Large intestine (tissue), 3 donors: ENCODE measurements at regions not wholly inside any gene's neighbourhood (a gene's known extent, or its start where the extent isn't known, plus 50 kb on each side); places are given as distances from the start of the nearest gene placed in this dataset.

Experiments used
- DNase-seq, 2 donors: peaks; one replicate each; pipeline versions ENCODE4 v3.0.0 to v3.0.0-alpha.2; 2013
- H3K27ac ChIP-seq: one replicate; pipeline ENCODE4 v1.5.1; 2013; ENCODE audit warnings: low read length
- H3K27me3 ChIP-seq: 2 replicates; pipeline ENCODE4 v1.6.1; 2013; ENCODE audit warnings: low read length; ENCODE audit not compliant: control insufficient read depth, insufficient read depth
- H3K36me3 ChIP-seq: 2 replicates; pipeline ENCODE4 v1.6.1; 2013; ENCODE audit warnings: low read length; ENCODE audit not compliant: control insufficient read depth, insufficient read depth
- H3K4me1 ChIP-seq: one replicate; pipeline ENCODE4 v1.6.1; 2013; ENCODE audit warnings: low read length; ENCODE audit not compliant: control insufficient read depth, insufficient read depth
- H3K4me3 ChIP-seq: one replicate; pipeline ENCODE4 v1.5.1; 2013; ENCODE audit warnings: low read length
- H3K9me3 ChIP-seq: one replicate; pipeline ENCODE4 v1.6.1; 2013; ENCODE audit warnings: mild to moderate bottlenecking, low read depth, low read length, moderate library complexity; ENCODE audit not compliant: control insufficient read depth
- WGBS: methylation state at CpG from one replicate; pipeline ENCODE4 v1.1.5; 2013; ENCODE audit warnings: low lambda C conversion rate; ENCODE audit not compliant: insufficient coverage; 5-methylcytosine and 5-hydroxymethylcytosine counted together

DNA sequence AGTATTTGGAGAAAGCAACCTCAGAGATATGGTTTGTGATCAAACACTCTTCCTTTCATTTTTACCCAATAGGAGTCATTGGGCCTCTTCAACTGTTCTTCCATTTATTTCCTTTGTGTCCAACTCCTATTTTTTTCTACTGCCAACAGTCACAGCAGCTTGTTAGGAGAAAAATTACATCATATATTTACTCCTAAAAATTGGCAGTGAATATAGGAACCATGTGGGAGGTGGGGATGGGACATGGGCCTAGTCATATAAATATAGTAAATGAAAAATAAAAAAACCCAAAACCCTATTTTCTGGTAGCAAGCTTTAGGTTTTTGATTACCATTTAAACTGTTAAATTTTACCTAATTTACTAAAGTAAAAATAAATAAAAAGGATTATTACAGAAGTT is 134.9 kb upstream of the MPDZ start:
- no peaks in the 10 kb centered on the region for H3K9me3 ChIP-seq
- no peaks in the 10 kb centered on the region for H3K27me3 ChIP-seq
- no peaks in the 10 kb centered on the region for H3K4me1 ChIP-seq
- DNase-seq: no peak
- H3K27ac ChIP-seq: no peak overlapping the region
- no peak overlapping the region for H3K4me3 ChIP-seq
- no peaks in the 10 kb centered on the region for H3K36me3 ChIP-seq

DNA sequence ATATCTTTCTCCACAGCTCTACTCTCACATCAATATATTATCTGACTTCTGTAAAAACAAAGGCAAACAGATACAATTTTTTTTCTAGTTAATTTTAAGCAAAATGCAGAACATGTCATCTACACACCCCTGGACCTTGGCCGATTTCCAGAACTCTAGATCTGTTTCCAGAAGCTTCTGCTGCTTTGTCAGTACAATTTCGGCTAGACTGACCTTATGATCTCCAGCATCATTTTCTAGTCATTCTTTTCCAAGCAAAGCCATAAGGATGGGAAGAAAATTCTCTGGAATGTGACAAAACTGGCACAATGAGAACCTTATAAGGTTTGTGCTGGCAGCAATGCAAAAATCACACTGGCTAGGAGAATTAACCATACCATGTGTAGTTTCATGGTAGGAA is 132.8 kb upstream of the MPDZ start:
- H3K27ac ChIP-seq: no peak overlapping the region
- no peaks in the 10 kb centered on the region for H3K36me3 ChIP-seq
- no peak for DNase-seq
- WGBS: no CpG with 5 or more reads among the region's 2 CpGs
- no peaks in the 10 kb centered on the region for H3K4me1 ChIP-seq
- no peak overlapping the region for H3K4me3 ChIP-seq
- H3K27me3 ChIP-seq: no peaks in the 10 kb centered on the region
- no peaks in the 10 kb centered on the region for H3K9me3 ChIP-seq

DNA sequence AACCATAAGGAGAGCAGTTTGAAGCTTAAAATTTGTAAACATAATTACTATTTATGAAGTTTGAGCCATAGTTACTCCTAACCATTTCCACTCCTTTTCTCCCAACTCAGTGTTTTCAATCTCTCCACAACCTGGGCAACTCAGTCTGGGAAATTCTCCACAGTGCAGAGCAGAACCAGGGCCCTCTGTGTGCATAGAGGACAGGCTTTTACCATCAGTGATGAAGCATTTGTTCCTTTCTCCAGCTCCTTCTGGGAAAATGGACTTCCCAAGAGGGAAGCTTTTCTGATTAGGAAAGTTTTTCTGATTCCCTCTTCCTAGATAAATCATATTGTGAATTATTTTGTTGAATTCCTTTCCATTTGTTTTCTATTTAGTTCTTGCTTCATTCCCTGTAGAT is 132.3 kb upstream of the MPDZ start:
- no peaks in the 10 kb centered on the region for H3K4me1 ChIP-seq
- H3K36me3 ChIP-seq: no peaks in the 10 kb centered on the region
- H3K27ac ChIP-seq: no peak overlapping the region
- no peak for DNase-seq
- H3K9me3 ChIP-seq: no peaks in the 10 kb centered on the region
- no peaks in the 10 kb centered on the region for H3K27me3 ChIP-seq
- no peak overlapping the region for H3K4me3 ChIP-seq

DNA sequence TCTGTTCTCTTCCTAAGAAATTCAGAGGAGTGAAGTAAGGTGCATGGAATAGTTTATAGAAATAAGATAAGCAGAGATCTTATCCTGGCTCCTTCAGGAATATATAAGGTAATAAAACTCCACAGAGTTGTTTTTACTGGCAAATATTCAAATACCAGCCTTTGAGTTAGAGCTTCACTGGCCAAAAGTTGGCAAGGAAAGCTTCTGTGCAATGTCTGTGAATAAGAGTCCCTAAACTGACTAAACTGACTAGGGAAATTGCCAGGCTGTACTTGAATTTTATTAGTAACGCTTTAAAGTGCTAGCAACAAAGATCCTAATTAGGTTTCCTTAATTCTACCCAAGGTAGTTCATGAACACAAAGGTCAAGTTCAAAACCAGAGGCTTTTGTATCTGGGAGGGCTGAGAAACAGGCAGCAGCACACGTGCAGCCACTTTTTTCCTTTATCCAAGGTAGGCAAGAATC is 131.1 kb upstream of the MPDZ start:
- H3K4me1 ChIP-seq: no peaks in the 10 kb centered on the region
- H3K27ac ChIP-seq: no peak overlapping the region
- H3K4me3 ChIP-seq: no peak overlapping the region
- no peaks in the 10 kb centered on the region for H3K27me3 ChIP-seq
- no peaks in the 10 kb centered on the region for H3K9me3 ChIP-seq
- no peak for DNase-seq
- no CpG with 5 or more reads among the region's 2 CpGs for WGBS
- H3K36me3 ChIP-seq: no peaks in the 10 kb centered on the region

DNA sequence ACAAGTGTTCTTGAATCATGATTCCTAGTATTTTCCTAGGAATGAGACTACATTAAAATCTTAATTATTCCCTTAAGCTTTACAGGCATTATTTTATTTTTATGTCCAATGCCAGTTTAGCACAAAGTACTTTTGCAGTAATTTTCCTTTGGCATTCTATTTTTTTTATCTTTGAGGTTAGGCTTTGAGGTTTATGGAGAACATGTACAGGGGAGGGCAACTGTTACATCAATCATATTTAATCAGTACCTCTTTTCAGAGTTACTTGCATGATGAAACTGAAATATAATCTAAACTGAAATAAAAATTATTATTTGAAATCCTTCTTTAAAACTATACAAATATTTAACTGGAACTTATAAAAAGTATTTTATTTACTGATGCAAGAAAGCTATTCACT is 118.2 kb upstream of the MPDZ start:
- Histone ChIP-seq H3K27me3 (no peaks in the 10 kb centered on the region), H3K9me3 (no peaks in the 10 kb centered on the region), H3K27ac (no peak overlapping the region), H3K4me1 (no peaks in the 10 kb centered on the region), H3K36me3 (no peaks in the 10 kb centered on the region), H3K4me3 (no peak overlapping the region)
- DNase-seq: no peak

DNA sequence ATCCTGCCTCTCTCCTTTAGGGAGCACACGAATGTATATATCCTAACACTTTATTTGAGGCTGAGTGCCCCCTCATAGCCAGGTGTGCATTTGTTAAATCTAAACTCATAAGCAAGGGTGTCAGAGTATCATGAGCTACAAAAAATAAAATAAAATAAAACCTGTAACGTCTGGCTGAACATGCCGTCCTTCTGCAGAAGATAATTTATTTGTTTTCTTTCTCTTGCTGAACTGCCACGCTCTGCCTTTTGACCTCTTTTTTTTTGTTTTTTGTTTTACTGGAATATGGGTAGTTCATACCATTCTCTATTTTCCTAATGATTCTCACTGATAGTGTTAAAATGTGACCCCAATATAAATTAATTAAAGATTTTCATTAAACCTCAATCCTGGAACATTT is 117.7 kb upstream of the MPDZ start:
- WGBS: no CpG with 5 or more reads among the region's 4 CpGs
- H3K4me1 ChIP-seq: no peaks in the 10 kb centered on the region
- no peak for DNase-seq
- H3K27me3 ChIP-seq: no peaks in the 10 kb centered on the region
- no peak overlapping the region for H3K27ac ChIP-seq
- no peak overlapping the region for H3K4me3 ChIP-seq
- H3K9me3 ChIP-seq: no peaks in the 10 kb centered on the region
- H3K36me3 ChIP-seq: no peaks in the 10 kb centered on the region

DNA sequence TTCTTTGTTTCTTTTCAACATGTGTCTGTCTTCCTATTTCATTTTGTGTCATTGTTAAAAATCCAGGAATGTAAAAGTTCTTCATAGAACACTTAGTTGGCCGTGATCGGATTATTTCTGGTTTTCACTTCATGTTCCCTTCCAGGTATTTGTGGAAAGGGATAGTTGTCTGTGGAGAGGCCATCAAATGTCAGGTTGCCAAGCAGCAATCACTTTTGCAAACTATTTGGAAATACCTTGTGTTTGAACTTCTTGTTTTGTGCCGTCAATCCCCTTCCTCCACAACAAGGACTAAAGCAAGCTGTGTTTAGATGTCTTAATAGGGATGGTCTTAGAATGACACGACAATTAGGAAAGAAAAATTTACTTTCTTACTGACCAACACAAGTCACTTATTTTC is 116.9 kb upstream of the MPDZ start:
- no peak for DNase-seq
- 40% methylated on average over 2 of the region's 4 CpGs for WGBS
- H3K36me3 ChIP-seq: no peaks in the 10 kb centered on the region
- no peaks in the 10 kb centered on the region for H3K27me3 ChIP-seq
- H3K4me1 ChIP-seq: no peaks in the 10 kb centered on the region
- no peak overlapping the region for H3K4me3 ChIP-seq
- no peak overlapping the region for H3K27ac ChIP-seq
- peaks cover 2% of the 10 kb centered on the region for H3K9me3 ChIP-seq

DNA sequence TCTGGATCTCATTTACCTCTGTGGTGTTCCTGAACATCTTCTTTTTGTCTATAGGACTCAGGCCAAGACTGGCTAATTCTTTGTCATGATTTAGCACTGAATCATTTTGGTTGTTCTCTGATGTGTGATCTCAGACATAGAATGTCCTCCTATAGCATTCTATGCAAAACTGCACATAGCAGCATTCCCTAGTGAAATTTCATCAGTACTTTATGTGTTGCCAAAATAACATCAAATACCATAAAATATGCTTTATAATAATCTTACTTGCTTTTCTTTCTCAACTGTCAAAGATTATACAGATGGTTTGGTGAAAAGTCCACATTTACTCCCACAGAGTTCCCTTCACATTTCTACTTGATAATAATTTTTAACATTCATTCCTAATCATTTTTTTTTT is 115.7 kb upstream of the MPDZ start:
- no peaks in the 10 kb centered on the region for H3K27me3 ChIP-seq
- no peaks in the 10 kb centered on the region for H3K4me1 ChIP-seq
- H3K27ac ChIP-seq: no peak overlapping the region
- H3K4me3 ChIP-seq: no peak overlapping the region
- H3K36me3 ChIP-seq: no peaks in the 10 kb centered on the region
- peaks cover 7% of the 10 kb centered on the region for H3K9me3 ChIP-seq
- no peak for DNase-seq

DNA sequence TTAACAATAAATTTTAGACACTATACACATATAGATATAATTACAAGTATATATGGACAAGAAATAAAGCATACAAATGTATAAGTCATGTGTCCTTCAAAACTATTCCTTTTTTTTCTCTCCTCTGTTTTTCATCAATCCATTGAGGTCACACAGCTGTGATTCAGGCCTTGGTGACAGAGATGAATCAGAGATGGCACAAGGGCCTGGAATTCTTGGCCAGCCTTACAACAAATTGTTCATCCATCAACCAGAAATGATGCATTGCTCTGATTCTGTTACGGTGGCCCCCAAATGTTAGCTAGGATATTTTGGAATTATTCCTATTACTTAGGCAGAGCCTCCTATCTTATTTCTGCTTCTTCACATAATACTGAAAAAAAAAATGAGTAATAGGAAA is 108.7 kb upstream of the MPDZ start:
- no peaks in the 10 kb centered on the region for H3K4me1 ChIP-seq
- no peak overlapping the region for H3K4me3 ChIP-seq
- no peak overlapping the region for H3K27ac ChIP-seq
- peaks cover 7% of the 10 kb centered on the region for H3K9me3 ChIP-seq
- H3K36me3 ChIP-seq: no peaks in the 10 kb centered on the region
- H3K27me3 ChIP-seq: no peaks in the 10 kb centered on the region
- no peak for DNase-seq
- WGBS: no CpG with 5 or more reads among the region's 1 CpG

DNA sequence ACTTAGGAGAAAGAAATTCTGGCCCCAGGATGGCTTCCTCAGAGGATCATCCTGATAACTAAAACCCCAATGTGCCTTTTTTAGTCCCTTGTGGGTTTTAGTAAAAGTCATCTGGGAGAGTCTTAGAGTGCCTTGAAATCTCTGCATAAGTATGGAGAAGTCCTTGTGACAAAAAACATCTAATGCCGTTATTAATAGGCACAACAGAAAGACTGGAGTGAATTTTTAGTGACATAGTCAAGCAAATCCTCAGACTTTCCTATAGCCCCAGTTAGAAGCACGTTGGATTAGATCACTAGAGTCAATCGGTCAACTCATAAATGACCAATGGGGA is 108.2 kb upstream of the MPDZ start:
- H3K4me3 ChIP-seq: no peak overlapping the region
- H3K36me3 ChIP-seq: no peaks in the 10 kb centered on the region
- H3K27ac ChIP-seq: no peak overlapping the region
- no peaks in the 10 kb centered on the region for H3K27me3 ChIP-seq
- no peak for DNase-seq
- WGBS: 100% methylated on average over 1 of the region's 3 CpGs
- H3K4me1 ChIP-seq: no peaks in the 10 kb centered on the region
- peaks cover 7% of the 10 kb centered on the region for H3K9me3 ChIP-seq

DNA sequence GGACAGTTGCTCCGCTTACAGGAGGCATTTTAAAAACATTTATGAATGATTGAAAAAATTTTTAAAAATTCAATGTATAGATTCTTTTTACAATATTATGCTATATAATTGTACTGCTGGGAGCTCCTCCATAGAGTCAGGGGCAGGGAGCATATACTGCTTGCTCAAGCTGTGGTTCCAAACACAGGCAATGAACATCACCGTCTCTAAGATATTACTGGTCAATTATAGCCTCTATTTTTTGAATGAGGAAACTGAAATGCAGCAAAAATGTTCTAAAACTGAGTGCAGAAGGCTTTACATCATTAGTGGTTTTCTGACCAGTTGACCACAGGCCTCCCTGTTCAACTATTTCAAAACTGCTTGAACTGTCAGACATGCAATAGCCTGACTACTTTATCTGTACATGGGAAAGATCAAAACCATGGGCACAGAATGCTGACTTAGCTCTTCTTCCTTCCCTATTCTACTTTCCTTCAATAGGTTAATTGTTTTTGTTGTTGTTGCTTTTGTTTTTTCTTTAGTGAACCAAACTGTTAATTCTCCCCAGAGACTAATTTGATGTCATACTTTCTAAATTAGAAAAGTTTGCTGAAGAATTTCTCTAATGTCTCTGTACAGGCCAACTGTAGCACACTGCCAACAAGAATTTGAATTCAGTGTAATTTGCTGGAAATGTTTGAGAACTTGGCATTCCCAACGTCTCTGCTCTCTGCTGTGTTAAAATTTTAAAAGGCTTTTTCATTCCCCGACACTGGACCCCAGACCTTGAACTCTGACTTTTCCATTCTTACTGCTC is 107.6 kb upstream of the MPDZ start:
- no peak for DNase-seq
- H3K27ac ChIP-seq: no peak overlapping the region
- peaks cover 7% of the 10 kb centered on the region for H3K9me3 ChIP-seq
- no peaks in the 10 kb centered on the region for H3K27me3 ChIP-seq
- H3K4me1 ChIP-seq: no peaks in the 10 kb centered on the region
- H3K4me3 ChIP-seq: no peak overlapping the region
- no CpG with 5 or more reads among the region's 4 CpGs for WGBS
- H3K36me3 ChIP-seq: no peaks in the 10 kb centered on the region
